Ascending aorta (tissue), 2 donors: ENCODE measurements at regions not wholly inside any gene's neighbourhood (a gene's known extent, or its start where the extent isn't known, plus 50 kb on each side); places are given as distances from the start of the nearest gene placed in this dataset.

ENCODE experiments used
- DNase-seq, 2 donors: peaks; one replicate each; pipeline ENCODE4 v3.0.0-alpha.2; 2019; ENCODE audit warnings: low spot score in 2 of 2
- H3K27ac ChIP-seq, 2 donors: fragments of 200-600 bp; sonication (generic); one replicate each; pipeline ENCODE4 v1.5.1; 2016 to 2017; ENCODE audit warnings: mild to moderate bottlenecking in 1 of 2
- H3K27me3 ChIP-seq: fragments of 200-600 bp; sonication (generic); one replicate; pipeline ENCODE4 v1.5.1; 2017
- H3K36me3 ChIP-seq, 2 donors: fragments of 200-600 bp; sonication (generic); one replicate each; pipeline ENCODE4 v1.5.1; 2016
- H3K4me1 ChIP-seq, 2 donors: fragments of 200-600 bp; sonication (generic); one replicate each; pipeline ENCODE4 v1.5.1; 2016 to 2017; ENCODE audit warnings: mild to moderate bottlenecking in 1 of 2
- H3K4me3 ChIP-seq, 2 donors: fragments of 200-600 bp; sonication (generic); one replicate each; pipeline ENCODE4 v1.5.1; 2016 to 2017; ENCODE audit warnings: mild to moderate bottlenecking in 1 of 2
- H3K9me3 ChIP-seq, 2 donors: fragments of 200-600 bp; sonication (generic); one replicate each; pipeline ENCODE4 v1.5.1; 2016
- intact Hi-C: fragments of 100-400 bp; cut with DNase I; formaldehyde crosslinking; loops from one replicate; pipeline ENCODE4 v1.15.1; 2023
- TF ChIP-seq, protein P1 (sequence below), 3 experiments: fragments of 200-600 bp in 2 of 3; fragments of 450-650 bp in 1 of 3; sonication (generic) in 2 of 3; IDR thresholded peaks; one replicate each; pipeline ENCODE4 v1.5.1; 2016 to 2019; ENCODE audit warnings: antibody characterized with exemption in 3 of 3, mild to moderate bottlenecking in 1 of 3, moderate library complexity in 1 of 3

DNA sequence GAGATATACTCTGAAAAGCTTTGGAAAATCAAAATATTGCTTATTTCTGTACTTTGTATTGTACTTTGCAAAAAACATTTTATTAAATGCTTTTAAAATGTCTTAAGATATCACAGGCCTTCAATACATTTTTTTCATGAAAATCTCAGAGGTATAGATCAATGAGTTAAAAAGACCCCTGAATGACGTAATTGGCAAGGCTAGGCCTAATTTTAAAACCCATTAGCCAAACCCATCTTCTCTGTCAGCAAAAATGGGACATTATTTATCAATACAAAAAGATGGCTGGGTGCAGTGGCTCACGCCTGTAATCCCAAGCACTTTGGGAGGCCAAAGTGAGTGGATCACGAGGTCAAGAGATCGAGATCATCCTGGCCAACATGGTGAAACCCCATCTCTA lies 84.8 kb upstream of the PAK5 start:
- no peaks in the 10 kb centered on the region for H3K4me1 ChIP-seq
- intact Hi-C loops: no loop called here
- TF ChIP-seq, protein P1, sequence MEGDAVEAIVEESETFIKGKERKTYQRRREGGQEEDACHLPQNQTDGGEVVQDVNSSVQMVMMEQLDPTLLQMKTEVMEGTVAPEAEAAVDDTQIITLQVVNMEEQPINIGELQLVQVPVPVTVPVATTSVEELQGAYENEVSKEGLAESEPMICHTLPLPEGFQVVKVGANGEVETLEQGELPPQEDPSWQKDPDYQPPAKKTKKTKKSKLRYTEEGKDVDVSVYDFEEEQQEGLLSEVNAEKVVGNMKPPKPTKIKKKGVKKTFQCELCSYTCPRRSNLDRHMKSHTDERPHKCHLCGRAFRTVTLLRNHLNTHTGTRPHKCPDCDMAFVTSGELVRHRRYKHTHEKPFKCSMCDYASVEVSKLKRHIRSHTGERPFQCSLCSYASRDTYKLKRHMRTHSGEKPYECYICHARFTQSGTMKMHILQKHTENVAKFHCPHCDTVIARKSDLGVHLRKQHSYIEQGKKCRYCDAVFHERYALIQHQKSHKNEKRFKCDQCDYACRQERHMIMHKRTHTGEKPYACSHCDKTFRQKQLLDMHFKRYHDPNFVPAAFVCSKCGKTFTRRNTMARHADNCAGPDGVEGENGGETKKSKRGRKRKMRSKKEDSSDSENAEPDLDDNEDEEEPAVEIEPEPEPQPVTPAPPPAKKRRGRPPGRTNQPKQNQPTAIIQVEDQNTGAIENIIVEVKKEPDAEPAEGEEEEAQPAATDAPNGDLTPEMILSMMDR (IDR thresholded peaks at IDR 0.05): no peak

DNA sequence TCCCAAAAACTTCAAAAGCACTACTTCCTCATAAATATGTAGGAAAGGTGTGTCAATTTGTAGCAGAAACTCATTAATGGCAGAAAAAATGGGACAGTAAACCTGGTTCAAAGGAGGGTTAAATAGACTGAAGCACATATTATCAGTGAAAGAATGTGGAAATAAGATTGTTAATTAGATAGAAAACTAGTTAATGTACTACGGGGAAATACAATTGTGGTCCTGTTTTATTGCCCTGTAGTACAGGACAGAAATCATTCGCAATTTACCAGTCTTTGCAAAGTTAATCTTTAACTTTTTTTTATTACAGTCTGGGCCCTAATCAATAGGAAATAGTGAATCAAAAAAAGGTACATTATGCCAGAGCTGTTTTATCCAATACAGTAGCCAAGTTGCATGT lies 82.0 kb upstream of the PAK5 start:
- TF ChIP-seq, protein P1 (IDR thresholded peaks at IDR 0.05): no peak
- intact Hi-C loops: no loop called here
- no peak overlapping the region for H3K27ac ChIP-seq

More for the DNA sequence above, 84.8 kb upstream of the PAK5 start:
- Histone ChIP-seq H3K36me3 (no peaks in the 10 kb centered on the region), H3K27ac (no peak overlapping the region), H3K9me3 (no peaks in the 10 kb centered on the region), H3K4me3 (no peak overlapping the region), H3K27me3 (no peaks in the 10 kb centered on the region)
- no peak for DNase-seq

DNA sequence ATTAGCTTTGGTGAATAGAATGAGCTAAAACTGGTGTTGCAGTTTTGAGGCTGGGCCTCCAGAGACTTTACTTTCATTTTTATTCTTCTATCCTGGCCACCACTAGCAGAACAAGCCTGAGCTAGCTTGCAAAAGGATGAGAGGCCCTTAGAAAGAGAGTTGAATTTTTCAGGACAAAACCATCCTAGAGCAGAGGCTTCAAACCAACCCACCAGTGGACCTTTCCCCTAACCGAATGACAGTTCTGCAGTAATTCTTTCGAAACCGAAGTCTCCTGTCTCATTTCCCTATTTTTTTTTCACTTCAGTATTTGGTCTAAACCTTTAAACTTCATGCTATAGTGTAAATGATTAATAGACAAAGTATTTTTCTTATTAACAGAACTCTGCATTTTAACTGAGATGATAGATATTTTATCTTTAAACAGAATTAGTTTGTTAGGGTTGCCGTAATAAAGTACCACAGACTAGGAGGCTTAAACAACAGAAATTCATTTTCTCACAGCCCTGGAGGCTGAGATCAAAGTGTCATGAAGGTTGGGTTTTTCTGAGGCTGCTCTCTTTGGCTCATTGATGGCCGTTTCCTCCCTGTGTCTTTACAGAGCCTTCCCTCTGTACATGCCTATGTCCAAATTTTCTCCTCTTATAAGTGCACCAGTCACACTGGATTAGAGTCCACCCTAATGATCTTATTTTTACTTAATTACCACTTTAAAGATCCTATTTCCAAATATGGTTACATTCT lies 80.6 kb upstream of the PAK5 start:
- no peaks in the 10 kb centered on the region for H3K4me1 ChIP-seq
- TF ChIP-seq, protein P1 (IDR thresholded peaks at IDR 0.05): no peak

More for the DNA sequence above, 82.0 kb upstream of the PAK5 start:
- DNase-seq: no peak
- H3K27me3 ChIP-seq: no peaks in the 10 kb centered on the region
- no peaks in the 10 kb centered on the region for H3K4me1 ChIP-seq
- H3K9me3 ChIP-seq: no peaks in the 10 kb centered on the region
- H3K4me3 ChIP-seq: no peak overlapping the region
- H3K36me3 ChIP-seq: no peaks in the 10 kb centered on the region

DNA sequence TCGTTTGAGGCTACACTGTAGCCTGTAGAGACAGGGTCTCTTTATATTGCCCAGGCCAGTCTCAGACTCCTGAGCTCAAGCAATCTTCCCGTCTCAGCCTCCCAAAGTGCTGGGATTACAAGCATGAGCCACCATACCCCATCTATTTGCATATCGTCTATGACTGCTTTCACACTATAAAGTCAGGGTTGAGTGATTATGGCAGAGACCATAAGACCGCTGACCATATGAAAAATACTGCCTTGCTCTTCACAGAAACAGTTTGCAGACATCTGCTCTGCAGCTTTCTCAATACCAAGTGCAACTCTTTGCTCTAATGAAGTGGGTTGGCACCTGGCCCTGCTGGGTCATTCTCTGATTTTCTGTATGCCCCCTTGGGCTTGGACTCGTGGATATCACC lies 79.5 kb upstream of the PAK5 start:
- H3K27me3 ChIP-seq: no peaks in the 10 kb centered on the region
- no peaks in the 10 kb centered on the region for H3K4me1 ChIP-seq
- no peaks in the 10 kb centered on the region for H3K9me3 ChIP-seq
- TF ChIP-seq, protein P1 (IDR thresholded peaks at IDR 0.05): no peak
- H3K4me3 ChIP-seq: no peak overlapping the region
- intact Hi-C loops: loop anchor here (10.0 kb wide), 1 partner anchor 514 kb away; no protein-coding TSS in a partner anchor
- H3K27ac ChIP-seq: no peak overlapping the region
- no peaks in the 10 kb centered on the region for H3K36me3 ChIP-seq
- DNase-seq: no peak

More for the DNA sequence above, 80.6 kb upstream of the PAK5 start:
- intact Hi-C loops: loop anchor here (10.0 kb wide), 1 partner anchor 515 kb away; no protein-coding TSS in a partner anchor
- no peaks in the 10 kb centered on the region for H3K36me3 ChIP-seq
- no peaks in the 10 kb centered on the region for H3K9me3 ChIP-seq
- H3K27ac ChIP-seq: no peak overlapping the region
- H3K4me3 ChIP-seq: no peak overlapping the region
- no peaks in the 10 kb centered on the region for H3K27me3 ChIP-seq
- DNase-seq: no peak

DNA sequence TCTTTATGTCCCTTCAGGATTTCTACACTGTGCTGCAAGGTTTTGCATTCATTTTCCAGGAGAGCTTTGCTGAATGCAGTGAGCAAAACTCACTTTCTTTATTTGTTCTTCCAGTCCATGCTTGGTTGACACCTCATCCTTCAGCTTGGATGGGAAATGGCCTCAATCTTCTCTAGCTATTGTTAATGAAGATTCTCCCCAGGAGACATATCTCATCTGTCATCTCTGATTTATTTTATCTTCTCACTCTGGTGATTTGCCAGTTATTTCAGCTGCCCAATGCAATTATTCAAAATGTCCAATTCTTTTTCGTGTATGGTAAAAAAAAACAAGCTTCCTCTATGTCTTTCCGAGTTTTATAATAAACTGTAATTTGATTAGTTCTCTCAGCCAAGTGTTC lies 77.9 kb upstream of the PAK5 start:
- intact Hi-C loops: loop anchor here (10.0 kb wide), 1 partner anchor 512 kb away; no protein-coding TSS in a partner anchor
- Histone ChIP-seq H3K9me3 (no peaks in the 10 kb centered on the region), H3K36me3 (no peaks in the 10 kb centered on the region), H3K27me3 (no peaks in the 10 kb centered on the region), H3K4me1 (no peaks in the 10 kb centered on the region), H3K27ac (no peak overlapping the region), H3K4me3 (no peak overlapping the region)
- DNase-seq: no peak
- TF ChIP-seq, protein P1 (IDR thresholded peaks at IDR 0.05): no peak
